Activated naive CD8-positive, alpha-beta T cell treated with anti-CD3 and anti-CD28 coated beads, Interleukin-2, amount 50 U/mL, for 24 hours (primary cell): ENCODE measurements at regions not wholly inside any gene's neighbourhood (a gene's known extent, or its start where the extent isn't known, plus 50 kb on each side); places are given as distances from the start of the nearest gene placed in this dataset.

Experiments
- ATAC-seq: fragments of 150-1000 bp; cut with Tn5 transposase; one replicate; pipeline ENCODE4 v1.10.0; 2021
- DNase-seq: peaks from one replicate; pipeline ENCODE4 v3.0.0; 2021
- H3K27ac Mint-ChIP-seq: one replicate; pipeline ENCODE4 v1.8.0; 2021; ENCODE audit warnings: mild to moderate bottlenecking, mixed read lengths
- H3K27me3 Mint-ChIP-seq: one replicate; pipeline ENCODE4 v1.8.0; 2021; ENCODE audit warnings: mixed read lengths
- H3K36me3 Mint-ChIP-seq: one replicate; pipeline ENCODE4 v1.8.0; 2021; ENCODE audit warnings: low read depth, mixed read lengths
- H3K4me1 Mint-ChIP-seq: one replicate; pipeline ENCODE4 v1.8.0; 2021; ENCODE audit warnings: mixed read lengths
- H3K4me3 Mint-ChIP-seq: one replicate; pipeline ENCODE4 v1.8.0; 2021; ENCODE audit warnings: mild to moderate bottlenecking, moderate library complexity, mixed read lengths
- H3K9me3 Mint-ChIP-seq: one replicate; pipeline ENCODE4 v1.8.0; 2021; ENCODE audit warnings: mixed read lengths

DNA sequence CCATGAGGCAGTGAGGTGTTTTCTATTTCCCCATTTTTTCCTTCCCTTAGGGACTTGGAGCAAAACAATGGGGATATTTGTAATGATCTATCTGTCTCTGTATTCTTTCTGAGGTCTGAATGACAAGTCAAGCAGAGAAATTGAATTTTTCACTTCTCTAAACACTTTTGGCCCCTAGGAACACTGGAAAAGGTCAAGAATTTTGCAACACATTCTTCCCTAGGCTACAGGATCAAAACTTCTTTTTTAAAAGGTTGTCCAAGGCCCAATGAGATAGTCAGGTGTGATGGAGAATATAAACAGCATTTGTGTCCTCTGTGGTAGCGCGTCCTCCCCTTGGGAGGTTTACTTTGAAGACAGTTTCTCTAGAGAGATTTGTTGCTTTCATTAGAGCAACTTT is 620.5 kb downstream of the TLR4 start:
- no peak for ATAC-seq
- Mint-ChIP-seq H3K9me3 (no peaks in the 10 kb centered on the region), H3K27ac (no peak overlapping the region), H3K4me1 (no peaks in the 10 kb centered on the region), H3K27me3 (no peaks in the 10 kb centered on the region), H3K36me3 (no peaks in the 10 kb centered on the region), H3K4me3 (no peak overlapping the region)
- DNase-seq, result no peak

DNA sequence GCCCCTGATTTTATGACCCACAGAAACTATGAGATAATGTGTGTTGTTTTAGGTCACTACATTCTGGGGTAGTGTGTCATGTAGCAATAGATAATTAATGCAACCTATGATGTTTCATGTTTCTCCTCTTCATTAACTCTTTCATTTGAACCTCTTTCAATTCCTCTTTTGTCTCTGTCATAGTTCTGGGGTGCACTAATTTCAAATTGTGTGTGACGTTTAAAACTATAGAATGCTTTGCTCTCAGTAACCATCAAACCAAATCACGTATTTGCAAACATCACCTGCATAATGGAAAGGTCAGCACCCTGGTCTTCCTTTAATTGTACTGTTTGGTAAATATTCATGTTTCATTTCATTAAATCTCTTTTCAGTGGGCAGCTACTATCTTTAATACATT is 621.6 kb downstream of the TLR4 start:
- H3K27ac Mint-ChIP-seq, result no peak overlapping the region
- no peaks in the 10 kb centered on the region for H3K36me3 Mint-ChIP-seq
- no peaks in the 10 kb centered on the region for H3K4me1 Mint-ChIP-seq
- ATAC-seq (no peak), DNase-seq (no peak)
- no peak overlapping the region for H3K4me3 Mint-ChIP-seq
- H3K27me3 Mint-ChIP-seq, result no peaks in the 10 kb centered on the region
- no peaks in the 10 kb centered on the region for H3K9me3 Mint-ChIP-seq

- Mint-ChIP-seq H3K27me3 (no peaks in the 10 kb centered on the region), H3K4me1 (no peaks in the 10 kb centered on the region), H3K9me3 (no peaks in the 10 kb centered on the region), H3K4me3 (no peak overlapping the region), H3K27ac (no peak overlapping the region), H3K36me3 (no peaks in the 10 kb centered on the region)
- no peak for ATAC-seq
- DNase-seq, result no peak
These were observed 622.1 kb downstream of the TLR4 start for GRCh38 chr9:118326326-118326725.

- H3K9me3 Mint-ChIP-seq, result no peaks in the 10 kb centered on the region
- H3K36me3 Mint-ChIP-seq, result no peaks in the 10 kb centered on the region
- no peak overlapping the region for H3K4me3 Mint-ChIP-seq
- H3K27ac Mint-ChIP-seq, result no peak overlapping the region
- H3K4me1 Mint-ChIP-seq, result no peaks in the 10 kb centered on the region
- H3K27me3 Mint-ChIP-seq, result no peaks in the 10 kb centered on the region
- no peak for ATAC-seq
- DNase-seq, result no peak
These were observed 626.2 kb downstream of the TLR4 start for GRCh38 chr9:118330191-118330986.

DNA sequence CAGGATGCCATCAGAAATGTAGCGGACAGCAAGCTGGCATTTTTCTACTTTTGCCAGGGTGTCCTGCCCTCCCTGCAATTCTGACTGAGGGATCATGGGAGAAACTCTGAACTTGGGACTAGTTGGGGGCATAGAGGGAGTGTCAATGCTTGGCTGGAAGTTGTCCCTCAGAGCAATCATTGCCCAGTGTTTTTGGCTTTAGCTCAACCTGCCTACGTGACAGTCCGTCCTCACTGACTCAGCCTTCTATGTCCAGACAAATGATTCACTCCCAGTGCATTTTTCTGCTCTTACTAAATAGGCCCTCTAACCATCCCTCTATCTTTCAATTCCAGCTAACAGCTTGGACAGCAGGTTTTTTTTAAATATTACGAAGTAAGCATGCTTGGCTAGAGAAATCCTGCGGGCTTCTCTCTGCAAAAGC is 627.4 kb downstream of the TLR4 start:
- no peak overlapping the region for H3K27ac Mint-ChIP-seq
- no peak overlapping the region for H3K4me3 Mint-ChIP-seq
- ATAC-seq (no peak), DNase-seq (no peak)
- no peaks in the 10 kb centered on the region for H3K27me3 Mint-ChIP-seq
- H3K4me1 Mint-ChIP-seq, result no peaks in the 10 kb centered on the region
- no peaks in the 10 kb centered on the region for H3K36me3 Mint-ChIP-seq
- no peaks in the 10 kb centered on the region for H3K9me3 Mint-ChIP-seq

- no peak for ATAC-seq
- Mint-ChIP-seq H3K27me3 (no peaks in the 10 kb centered on the region), H3K27ac (no peak overlapping the region), H3K4me1 (no peaks in the 10 kb centered on the region), H3K36me3 (no peaks in the 10 kb centered on the region), H3K9me3 (no peaks in the 10 kb centered on the region), H3K4me3 (no peak overlapping the region)
- DNase-seq, result no peak
These were observed 632.2 kb downstream of the TLR4 start for GRCh38 chr9:118336250-118336942.

DNA sequence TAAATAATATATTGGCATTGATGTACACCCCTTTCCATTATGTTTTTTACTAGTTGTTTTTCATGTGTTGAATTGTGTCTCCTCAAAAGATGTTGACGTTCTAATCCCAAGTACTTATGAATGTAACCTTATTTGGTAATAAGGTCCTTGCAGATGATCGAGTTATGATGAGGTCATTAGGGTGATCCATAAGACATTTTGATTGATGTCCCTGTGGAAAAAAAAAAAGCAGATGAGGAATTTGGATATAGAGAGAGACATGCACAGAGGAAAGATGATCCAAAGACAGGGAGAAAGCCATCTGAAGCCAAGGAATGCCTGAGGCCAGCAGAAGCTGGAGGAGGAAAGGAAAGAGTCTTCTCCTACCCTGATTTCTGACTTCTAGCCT is 632.7 kb downstream of the TLR4 start:
- Mint-ChIP-seq H3K4me3 (no peak overlapping the region), H3K36me3 (no peaks in the 10 kb centered on the region)
- no peak for DNase-seq

GRCh38 chr9:118360036-118360435 is 655.8 kb downstream of the TLR4 start:
- DNase-seq (no peak), ATAC-seq (no peak)
- no peaks in the 10 kb centered on the region for H3K27me3 Mint-ChIP-seq
- no peak overlapping the region for H3K27ac Mint-ChIP-seq
- peaks cover 2% of the 10 kb centered on the region for H3K36me3 Mint-ChIP-seq
- H3K4me3 Mint-ChIP-seq, result no peak overlapping the region
- peaks cover 8% of the 10 kb centered on the region for H3K9me3 Mint-ChIP-seq
- no peaks in the 10 kb centered on the region for H3K4me1 Mint-ChIP-seq

More for the DNA sequence above, 632.7 kb downstream of the TLR4 start:
- Mint-ChIP-seq H3K9me3 (no peaks in the 10 kb centered on the region), H3K4me1 (no peaks in the 10 kb centered on the region), H3K27ac (no peak overlapping the region), H3K27me3 (no peaks in the 10 kb centered on the region)
- no peak for ATAC-seq

DNA sequence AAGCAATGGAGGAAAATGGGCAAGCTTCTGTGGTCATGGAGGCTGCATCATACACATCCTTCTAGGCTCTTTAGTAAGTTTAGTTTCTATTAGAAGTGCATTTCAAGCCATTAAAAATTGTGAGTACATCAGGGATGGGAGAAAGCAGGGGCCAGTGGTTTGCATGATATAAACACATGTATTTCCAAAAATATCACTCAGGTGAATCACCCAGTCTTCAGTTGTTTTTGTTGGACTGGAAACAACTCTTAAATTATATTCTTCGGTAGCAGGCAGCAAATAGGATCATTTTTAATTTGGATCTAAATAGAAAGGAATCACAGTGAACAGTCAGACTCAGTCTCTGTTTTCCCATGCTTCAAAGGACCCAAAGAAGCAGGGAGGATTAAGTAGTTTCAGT is 657.9 kb downstream of the TLR4 start:
- Mint-ChIP-seq H3K27me3 (peaks cover 3% of the 10 kb centered on the region), H3K27ac (no peak overlapping the region), H3K4me1 (no peaks in the 10 kb centered on the region), H3K36me3 (peaks cover 2% of the 10 kb centered on the region), H3K9me3 (peaks cover 8% of the 10 kb centered on the region), H3K4me3 (no peak overlapping the region)
- ATAC-seq (no peak), DNase-seq (no peak)

DNA sequence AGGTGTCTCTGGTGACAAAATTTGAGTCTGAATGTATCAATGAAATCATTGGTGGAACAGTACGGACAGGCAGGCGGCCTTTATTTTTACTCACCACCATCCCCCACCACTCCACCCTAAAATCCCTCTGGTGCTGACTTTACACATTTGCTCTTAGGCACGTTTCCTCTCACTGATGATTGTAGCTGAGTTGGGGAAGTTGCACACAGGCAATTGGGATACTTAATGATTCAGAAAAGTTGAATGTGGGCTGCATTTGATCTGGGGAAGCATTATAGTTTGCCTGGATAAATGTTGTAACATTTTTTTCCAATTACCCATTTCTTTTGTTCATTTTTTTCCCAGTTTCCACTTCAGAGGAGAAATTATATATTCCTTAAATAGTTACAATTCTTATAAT is 658.4 kb downstream of the TLR4 start:
- H3K4me1 Mint-ChIP-seq, result no peaks in the 10 kb centered on the region
- H3K27ac Mint-ChIP-seq, result no peak overlapping the region
- ATAC-seq (no peak), DNase-seq (no peak)
- peaks cover 8% of the 10 kb centered on the region for H3K9me3 Mint-ChIP-seq
- H3K4me3 Mint-ChIP-seq, result no peak overlapping the region
- H3K36me3 Mint-ChIP-seq, result peaks cover 2% of the 10 kb centered on the region
- peaks cover 3% of the 10 kb centered on the region for H3K27me3 Mint-ChIP-seq

GRCh38 chr9:118364266-118365106 is 660.3 kb downstream of the TLR4 start:
- Mint-ChIP-seq H3K4me3 (no peak overlapping the region), H3K36me3 (peaks cover 2% of the 10 kb centered on the region), H3K27me3 (peaks cover 3% of the 10 kb centered on the region), H3K4me1 (no peaks in the 10 kb centered on the region), H3K27ac (no peak overlapping the region), H3K9me3 (peaks cover 8% of the 10 kb centered on the region)
- DNase-seq (no peak), ATAC-seq (no peak)

GRCh38 chr9:118366228-118366627 is 662.0 kb downstream of the TLR4 start:
- H3K27me3 Mint-ChIP-seq, result peaks cover 3% of the 10 kb centered on the region
- H3K9me3 Mint-ChIP-seq, result peaks cover 8% of the 10 kb centered on the region
- peaks cover 2% of the 10 kb centered on the region for H3K36me3 Mint-ChIP-seq
- H3K27ac Mint-ChIP-seq, result no peak overlapping the region
- H3K4me3 Mint-ChIP-seq, result no peak overlapping the region
- H3K4me1 Mint-ChIP-seq, result no peaks in the 10 kb centered on the region
- DNase-seq (no peak), ATAC-seq (no peak)

- ATAC-seq, result no peak
- peaks cover 3% of the 10 kb centered on the region for H3K27me3 Mint-ChIP-seq
- peaks cover 2% of the 10 kb centered on the region for H3K36me3 Mint-ChIP-seq
- no peaks in the 10 kb centered on the region for H3K4me1 Mint-ChIP-seq
- no peak overlapping the region for H3K27ac Mint-ChIP-seq
- H3K4me3 Mint-ChIP-seq, result no peak overlapping the region
- H3K9me3 Mint-ChIP-seq, result peaks cover 4% of the 10 kb centered on the region
- DNase-seq, result no peak
These were observed 663.2 kb downstream of the TLR4 start for GRCh38 chr9:118367383-118367782.

DNA sequence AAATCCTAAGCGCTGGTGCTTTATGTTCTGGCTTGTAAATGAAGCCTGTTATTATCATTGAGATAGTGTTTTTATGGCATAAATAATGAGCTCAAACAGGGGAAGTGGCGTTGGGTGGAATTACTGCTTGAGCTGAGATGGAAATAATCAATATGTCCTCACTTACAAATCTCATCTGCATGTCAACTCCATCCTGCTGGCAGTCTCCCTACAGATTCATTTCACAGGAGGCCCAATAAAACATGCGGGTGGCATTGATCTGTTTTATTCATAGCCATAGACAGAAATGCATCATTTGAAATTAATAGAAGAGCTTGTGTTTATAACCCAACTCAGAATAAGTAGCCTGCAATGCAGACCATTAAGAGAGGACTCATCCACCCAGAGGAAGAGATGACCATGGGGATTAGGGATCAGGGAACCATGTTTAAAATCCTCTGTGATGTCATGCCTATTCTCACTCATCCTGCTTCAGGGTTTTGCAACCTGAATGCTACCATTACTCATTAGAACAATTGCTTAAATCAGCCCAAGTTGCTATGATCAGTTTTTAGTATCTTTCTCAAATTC is 680.4 kb downstream of the TLR4 start:
- ATAC-seq, result no peak
- Mint-ChIP-seq H3K4me3 (no peak overlapping the region), H3K36me3 (no peaks in the 10 kb centered on the region), H3K4me1 (no peaks in the 10 kb centered on the region), H3K27me3 (no peaks in the 10 kb centered on the region), H3K9me3 (peaks cover 19% of the 10 kb centered on the region), H3K27ac (no peak overlapping the region)
- DNase-seq, result no peak
